Breast epithelium (tissue), 4 donors: ENCODE measurements at regions not wholly inside any gene's neighbourhood (a gene's known extent, or its start where the extent isn't known, plus 50 kb on each side); places are given as distances from the start of the nearest gene placed in this dataset.

Source experiments
- DNase-seq, 2 donors: peaks; one replicate each; pipeline ENCODE4 v3.0.0-alpha.2; 2019; ENCODE audit warnings: low spot score in 2 of 2
- H3K27ac ChIP-seq, 2 donors: fragments of 200-600 bp; sonication (generic) in 1 of 2; one replicate each; pipeline ENCODE4 v1.5.1; 2016 to 2019; ENCODE audit warnings: mild to moderate bottlenecking in 1 of 2
- H3K27me3 ChIP-seq, 2 donors: fragments of 200-600 bp; sonication (generic) in 1 of 2; one replicate each; pipeline versions ENCODE4 v1.5.1 to v1.6.0; 2017 to 2019; ENCODE audit warnings: control low read depth in 1 of 2, mild to moderate bottlenecking in 1 of 2
- H3K36me3 ChIP-seq: fragments of 200-600 bp; one replicate; pipeline ENCODE4 v1.5.1; 2019
- H3K4me1 ChIP-seq, 2 donors: fragments of 200-600 bp; sonication (generic); one replicate each; pipeline ENCODE4 v1.5.1; 2016 to 2019; ENCODE audit warnings: control low read depth in 1 of 2
- H3K4me3 ChIP-seq, 3 donors: fragments of 200-600 bp; sonication (generic); 1 replicate in 2 of 3; 2 replicates in 1 of 3; pipeline ENCODE4 v1.5.1; 2016 to 2019; ENCODE audit warnings: mild to moderate bottlenecking in 3 of 3, moderate library complexity in 2 of 3
- H3K9me3 ChIP-seq, 2 donors: fragments of 200-600 bp; sonication (generic) in 1 of 2; one replicate each; pipeline ENCODE4 v1.5.1; 2016 to 2019; ENCODE audit warnings: control low read depth in 1 of 2
- CTCF ChIP-seq, 3 donors: fragments of 450-650 bp; IDR thresholded peaks; one replicate each; pipeline ENCODE4 v1.5.1; 2016 to 2017; ENCODE audit warnings: antibody characterized with exemption in 3 of 3, mild to moderate bottlenecking in 3 of 3, moderate library complexity in 3 of 3
- POLR2A ChIP-seq: fragments of 450-650 bp; IDR thresholded peaks from one replicate; pipeline ENCODE4 v1.6.1; 2016; ENCODE audit warnings: antibody characterized with exemption, mild to moderate bottlenecking, moderate library complexity
- POLR2AphosphoS5 ChIP-seq, 3 donors: sonication (generic); formaldehyde crosslinking; IDR thresholded peaks; one replicate each; pipeline ENCODE4 v1.6.1; 2017; ENCODE audit warnings: antibody characterized with exemption in 3 of 3
- intact Hi-C: fragments of 100-400 bp; cut with DNase I; formaldehyde crosslinking; loops from one replicate; pipeline ENCODE4 v1.15.1; 2023; ENCODE audit warnings: low total_unique reads

- Histone ChIP-seq H3K4me1 (no peaks in the 10 kb centered on the region), H3K27ac (peak overlapping the region in 1 of 2 donors; percentile 4), H3K4me3 (no peak overlapping the region), H3K36me3 (no peaks in the 10 kb centered on the region), H3K27me3 (no peaks in the 10 kb centered on the region), H3K9me3 (no peaks in the 10 kb centered on the region)
- DNase-seq: no peak
- intact Hi-C loops: no loop called here
- TF ChIP-seq CTCF (IDR thresholded peaks at IDR 0.05) (no peak), POLR2AphosphoS5 (IDR thresholded peaks at IDR 0.05) (no peak), POLR2A (no peak)
Observed at GRCh38 chr16:82317411-82318167, 147.6 kb upstream of the MPHOSPH6 start.

GRCh38 chr16:82313754-82314153, 143.7 kb upstream of the MPHOSPH6 start:
- TF ChIP-seq POLR2A: no peak
- no peak for DNase-seq
- Histone ChIP-seq H3K36me3 (no peaks in the 10 kb centered on the region), H3K4me1 (no peaks in the 10 kb centered on the region), H3K9me3 (no peaks in the 10 kb centered on the region), H3K27me3 (no peaks in the 10 kb centered on the region), H3K4me3 (no peak overlapping the region), H3K27ac (no peak overlapping the region)
- intact Hi-C loops: no loop called here

GRCh38 chr16:82311528-82311927, 141.5 kb upstream of the MPHOSPH6 start:
- Histone ChIP-seq H3K27ac (no peak overlapping the region), H3K4me1 (no peaks in the 10 kb centered on the region), H3K9me3 (no peaks in the 10 kb centered on the region), H3K36me3 (no peaks in the 10 kb centered on the region), H3K27me3 (no peaks in the 10 kb centered on the region), H3K4me3 (no peak overlapping the region)
- no peak for DNase-seq
- intact Hi-C loops: no loop called here
- TF ChIP-seq CTCF (IDR thresholded peaks at IDR 0.05) (no peak), POLR2AphosphoS5 (IDR thresholded peaks at IDR 0.05) (no peak), POLR2A (no peak)

- no peaks in the 10 kb centered on the region for H3K9me3 ChIP-seq
Observed at GRCh38 chr16:82302042-82302727, 132.2 kb upstream of the MPHOSPH6 start.

GRCh38 chr16:82301146-82301755, 131.2 kb upstream of the MPHOSPH6 start:
- intact Hi-C loops: no loop called here
- DNase-seq: no peak
- TF ChIP-seq CTCF (IDR thresholded peaks at IDR 0.05) (no peak), POLR2A (no peak), POLR2AphosphoS5 (IDR thresholded peaks at IDR 0.05) (no peak)
- Histone ChIP-seq H3K4me3 (no peak overlapping the region), H3K9me3 (no peaks in the 10 kb centered on the region), H3K36me3 (no peaks in the 10 kb centered on the region), H3K4me1 (no peaks in the 10 kb centered on the region), H3K27me3 (no peaks in the 10 kb centered on the region), H3K27ac (no peak overlapping the region)

More at GRCh38 chr16:82302042-82302727, 132.2 kb upstream of the MPHOSPH6 start:
- Histone ChIP-seq H3K27ac (no peak overlapping the region), H3K4me3 (no peak overlapping the region), H3K4me1 (no peaks in the 10 kb centered on the region), H3K27me3 (no peaks in the 10 kb centered on the region), H3K36me3 (no peaks in the 10 kb centered on the region)
- intact Hi-C loops: no loop called here
- no peak for TF ChIP-seq POLR2A
- TF ChIP-seq CTCF (IDR thresholded peaks at IDR 0.05): no peak
- no peak for TF ChIP-seq POLR2AphosphoS5 (IDR thresholded peaks at IDR 0.05)
- no peak for DNase-seq
